SU-DHL-6 (cell line): ENCODE measurements at regions not wholly inside any gene's neighbourhood (a gene's known extent, or its start where the extent isn't known, plus 50 kb on each side); places are given as distances from the start of the nearest gene placed in this dataset.

ENCODE experiments used
- H2AFZ ChIP-seq: fragments of 200-600 bp; sonication (generic); 2 replicates; pipeline ENCODE4 v1.6.1; 2014; ENCODE audit warnings: low read depth, mild to moderate bottlenecking, moderate library complexity, mixed read lengths, antibody characterized with exemption, low read length; ENCODE audit not compliant: severe bottlenecking
- H3F3A ChIP-seq: fragments of 200-600 bp; shearing (Covaris generic); 2 replicates; pipeline ENCODE4 v1.6.0; 2016; ENCODE audit warnings: antibody characterized with exemption, mild to moderate bottlenecking; ENCODE audit not compliant: insufficient read depth
- H3K27ac ChIP-seq: fragments of 200-600 bp; sonication (generic); 2 replicates; pipeline ENCODE4 v1.5.1; 2016; ENCODE audit warnings: low read depth, mild to moderate bottlenecking, low read length, moderate library complexity, mixed read lengths
- H3K27me3 ChIP-seq: fragments of 200-600 bp; sonication (generic), shearing (Covaris generic); 2 replicates; pipeline ENCODE4 v1.6.0; 2014; ENCODE audit warnings: mild to moderate bottlenecking, low read length
- H3K36me3 ChIP-seq: fragments of 200-600 bp; sonication (generic); 2 replicates; pipeline ENCODE4 v1.6.1; 2014; ENCODE audit warnings: mild to moderate bottlenecking, low read length, mixed read lengths
- H3K4me2 ChIP-seq: fragments of 300-600, 200-600 bp; shearing (Covaris generic), sonication (generic); 2 replicates; pipeline ENCODE4 v1.6.0; 2014; ENCODE audit warnings: low read length, low read depth, mild to moderate bottlenecking; ENCODE audit not compliant: poor library complexity, severe bottlenecking
- H3K4me3 ChIP-seq: fragments of 200-600 bp; sonication (generic); 2 replicates; pipeline ENCODE4 v1.5.1; 2014; ENCODE audit warnings: antibody characterized with exemption, low read length, mild to moderate bottlenecking, mixed read lengths; ENCODE audit not compliant: insufficient read depth, poor library complexity, severe bottlenecking
- H3K79me2 ChIP-seq: fragments of 200-600 bp; sonication (generic); 2 replicates; pipeline ENCODE4 v1.6.1; 2014; ENCODE audit warnings: mild to moderate bottlenecking, low read length, moderate library complexity; ENCODE audit not compliant: insufficient read depth
- H3K9ac ChIP-seq: fragments of 200-600 bp; sonication (generic); 2 replicates; pipeline ENCODE4 v1.7.0; 2014; ENCODE audit warnings: mild to moderate bottlenecking, low read length
- H3K9me2 ChIP-seq: fragments of 200-600 bp; sonication (generic); replicated peaks from 2 replicates; pipeline ENCODE4 v1.6.1; 2014; ENCODE audit warnings: low read length; ENCODE audit not compliant: insufficient read depth
- H3K9me3 ChIP-seq: fragments of 200-600 bp; sonication (generic); 2 replicates; pipeline ENCODE4 v1.6.1; 2014; ENCODE audit warnings: low read length, mixed read lengths; ENCODE audit not compliant: insufficient read depth
- H4K20me1 ChIP-seq: fragments of 200-600 bp; sonication (generic); 2 replicates; pipeline ENCODE4 v1.6.1; 2014; ENCODE audit warnings: low read depth, mild to moderate bottlenecking, antibody characterized with exemption, low read length, moderate library complexity, mixed read lengths
- CTCF ChIP-seq: fragments of 200-600 bp; sonication (generic); IDR thresholded peaks from one replicate; pipeline ENCODE4 v1.5.1; 2017; ENCODE audit warnings: antibody characterized with exemption, mild to moderate bottlenecking, low read length, moderate library complexity; ENCODE audit not compliant: insufficient read depth, poor library complexity, severe bottlenecking
- EZH2phosphoT487 ChIP-seq: fragments of 200-600 bp; sonication (generic), shearing (Covaris generic); conservative IDR thresholded peaks from 2 replicates; pipeline ENCODE4 v1.6.1; 2018; ENCODE audit warnings: mild to moderate bottlenecking, antibody characterized with exemption, low read length, moderate library complexity, mixed read lengths

GRCh38 chr13:99123101-99124045 lies 77.3 kb upstream of the UBAC2 start:
- Histone ChIP-seq H3K9ac (no peak overlapping the region), H4K20me1 (no peaks in the 10 kb centered on the region), H3K27me3 (no peaks in the 10 kb centered on the region), H2AFZ (no peak overlapping the region), H3K9me2 (no peaks in the 10 kb centered on the region), H3K4me2 (no peak overlapping the region), H3K4me3 (no peak overlapping the region), H3K79me2 (no peaks in the 10 kb centered on the region), H3K9me3 (no peaks in the 10 kb centered on the region), H3K27ac (no peak overlapping the region), H3F3A (no peaks in the 10 kb centered on the region), H3K36me3 (no peaks in the 10 kb centered on the region)
- TF ChIP-seq EZH2phosphoT487 (no peak), CTCF (no peak)

GRCh38 chr13:99124046-99124400 lies 76.6 kb upstream of the UBAC2 start:
- Histone ChIP-seq H3K4me3 (no peak overlapping the region), H3K79me2 (no peaks in the 10 kb centered on the region), H3K9me3 (no peaks in the 10 kb centered on the region), H3K9me2 (no peaks in the 10 kb centered on the region), H3K27me3 (no peaks in the 10 kb centered on the region), H3K9ac (no peak overlapping the region), H3K36me3 (no peaks in the 10 kb centered on the region), H3K27ac (no peak overlapping the region), H2AFZ (no peak overlapping the region), H3F3A (no peaks in the 10 kb centered on the region), H3K4me2 (no peak overlapping the region), H4K20me1 (no peaks in the 10 kb centered on the region)
- TF ChIP-seq CTCF (no peak), EZH2phosphoT487 (no peak)

GRCh38 chr13:99124794-99125316 lies 75.8 kb upstream of the UBAC2 start:
- Histone ChIP-seq H3K27ac (no peak overlapping the region), H3K27me3 (no peaks in the 10 kb centered on the region), H3K36me3 (no peaks in the 10 kb centered on the region), H4K20me1 (no peaks in the 10 kb centered on the region), H3F3A (no peaks in the 10 kb centered on the region), H2AFZ (no peak overlapping the region), H3K9me2 (no peaks in the 10 kb centered on the region), H3K9me3 (no peaks in the 10 kb centered on the region; the same call in 1 of the 2 replicates), H3K9ac (no peak overlapping the region), H3K79me2 (no peaks in the 10 kb centered on the region), H3K4me2 (no peak overlapping the region), H3K4me3 (no peak overlapping the region)
- TF ChIP-seq CTCF (no peak), EZH2phosphoT487 (no peak)
